SU-DHL-6 (cell line): ENCODE measurements at regions not wholly inside any gene's neighbourhood (a gene's known extent, or its start where the extent isn't known, plus 50 kb on each side); places are given as distances from the start of the nearest gene placed in this dataset.

Source experiments
- EZH2phosphoT487 ChIP-seq: fragments of 200-600 bp; sonication (generic), shearing (Covaris generic); conservative IDR thresholded peaks from 2 replicates; pipeline ENCODE4 v1.6.1; 2018; ENCODE audit warnings: mild to moderate bottlenecking, antibody characterized with exemption, low read length, moderate library complexity, mixed read lengths
- TF ChIP-seq, protein P1 (sequence below): fragments of 200-600 bp; sonication (generic); IDR thresholded peaks from one replicate; pipeline ENCODE4 v1.5.1; 2017; ENCODE audit warnings: antibody characterized with exemption, mild to moderate bottlenecking, low read length, moderate library complexity; ENCODE audit not compliant: insufficient read depth, poor library complexity, severe bottlenecking

DNA sequence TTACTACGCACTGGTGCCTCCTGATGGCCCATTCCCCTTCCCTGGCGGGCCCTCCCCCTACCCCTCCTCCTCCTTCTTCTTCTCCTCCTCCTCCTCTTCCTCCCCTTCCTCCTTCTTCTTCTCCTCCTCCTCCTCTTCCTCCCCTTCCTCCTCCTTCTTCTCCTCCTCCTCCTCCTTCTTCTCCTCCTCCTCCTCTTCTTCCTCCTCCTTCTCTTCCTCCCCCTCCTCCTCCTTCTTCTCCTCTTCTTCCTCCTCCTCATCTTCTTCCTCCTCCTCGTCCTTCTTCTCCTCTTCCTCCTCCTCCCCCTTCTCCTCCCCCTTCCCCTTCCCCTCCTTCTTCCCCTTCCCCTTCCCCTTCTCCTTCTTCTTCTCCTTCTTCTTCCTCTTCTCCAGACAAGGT lies 64.7 kb upstream of the COG2 start:
- TF ChIP-seq, protein P1, sequence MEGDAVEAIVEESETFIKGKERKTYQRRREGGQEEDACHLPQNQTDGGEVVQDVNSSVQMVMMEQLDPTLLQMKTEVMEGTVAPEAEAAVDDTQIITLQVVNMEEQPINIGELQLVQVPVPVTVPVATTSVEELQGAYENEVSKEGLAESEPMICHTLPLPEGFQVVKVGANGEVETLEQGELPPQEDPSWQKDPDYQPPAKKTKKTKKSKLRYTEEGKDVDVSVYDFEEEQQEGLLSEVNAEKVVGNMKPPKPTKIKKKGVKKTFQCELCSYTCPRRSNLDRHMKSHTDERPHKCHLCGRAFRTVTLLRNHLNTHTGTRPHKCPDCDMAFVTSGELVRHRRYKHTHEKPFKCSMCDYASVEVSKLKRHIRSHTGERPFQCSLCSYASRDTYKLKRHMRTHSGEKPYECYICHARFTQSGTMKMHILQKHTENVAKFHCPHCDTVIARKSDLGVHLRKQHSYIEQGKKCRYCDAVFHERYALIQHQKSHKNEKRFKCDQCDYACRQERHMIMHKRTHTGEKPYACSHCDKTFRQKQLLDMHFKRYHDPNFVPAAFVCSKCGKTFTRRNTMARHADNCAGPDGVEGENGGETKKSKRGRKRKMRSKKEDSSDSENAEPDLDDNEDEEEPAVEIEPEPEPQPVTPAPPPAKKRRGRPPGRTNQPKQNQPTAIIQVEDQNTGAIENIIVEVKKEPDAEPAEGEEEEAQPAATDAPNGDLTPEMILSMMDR = no peak
- no peak for TF ChIP-seq EZH2phosphoT487
